GM19463 (cell line): ENCODE measurements at regions not wholly inside any gene's neighbourhood (a gene's known extent, or its start where the extent isn't known, plus 50 kb on each side); places are given as distances from the start of the nearest gene placed in this dataset.

Experiments
- ATAC-seq: cut with Tn5 transposase; IDR thresholded peaks from one replicate; pipeline ENCODE4 v1.9.1; 2021; ENCODE audit warnings: mild to moderate bottlenecking, moderate library complexity; ENCODE audit not compliant: unreplicated experiment

- ATAC-seq, result no peak
Measured at GRCh38 chr7:46485481-46486065, 564.5 kb upstream of the IGFBP3 start.

DNA sequence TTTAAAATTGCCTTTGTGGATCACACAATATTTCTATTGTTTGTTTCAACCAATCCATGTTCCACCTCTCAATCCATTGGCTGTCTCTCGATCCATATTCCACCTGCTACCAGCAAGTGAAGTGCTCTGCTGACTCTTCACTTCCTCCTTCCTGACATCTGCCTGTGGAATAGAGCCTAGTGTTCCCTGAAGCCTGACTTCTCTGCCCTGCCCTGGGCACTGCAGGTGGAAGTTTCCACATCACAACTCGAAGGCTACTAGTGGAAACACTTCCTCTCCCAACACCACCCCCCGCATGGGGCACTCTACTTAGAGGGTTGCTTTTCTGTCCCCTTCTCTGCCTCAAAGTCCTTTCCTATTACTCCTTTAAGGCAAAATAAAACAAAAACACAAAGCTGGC, 563.8 kb upstream of the IGFBP3 start:
- no peak for ATAC-seq

- ATAC-seq, result no peak
Measured at GRCh38 chr7:46480619-46481018, 559.5 kb upstream of the IGFBP3 start.

- no peak for ATAC-seq
Measured at GRCh38 chr7:46479680-46480079, 558.6 kb upstream of the IGFBP3 start.

- no peak for ATAC-seq
Measured at GRCh38 chr7:46478046-46478445, 557.0 kb upstream of the IGFBP3 start.

DNA sequence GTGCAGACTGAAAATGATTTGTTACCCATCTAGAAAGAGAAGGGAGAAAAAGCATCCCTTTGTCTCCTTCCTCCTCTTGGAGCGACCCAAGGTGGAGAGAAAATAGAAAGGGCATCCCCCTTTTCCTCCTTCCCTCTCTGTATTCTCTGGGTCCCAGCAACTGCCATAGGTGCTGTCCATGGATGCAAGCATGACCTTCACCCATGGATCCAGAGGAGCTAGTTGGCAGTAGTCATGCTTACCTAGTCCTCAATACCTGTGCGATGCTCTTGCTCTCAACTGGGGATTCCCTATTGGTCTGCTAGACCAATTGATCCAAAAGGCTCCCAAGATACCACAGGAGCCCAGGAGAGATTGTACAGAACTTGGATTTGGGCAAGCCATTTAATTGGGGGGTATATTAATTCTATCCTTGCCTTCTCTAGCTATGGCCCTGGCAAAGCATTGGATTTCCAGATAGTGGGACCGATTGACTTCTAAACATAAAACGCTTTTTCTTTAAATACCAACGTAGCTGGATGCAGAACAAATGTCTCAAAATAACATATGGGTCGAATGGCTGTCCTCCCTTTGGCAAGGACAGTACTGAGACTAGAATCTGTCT, 547.8 kb upstream of the IGFBP3 start:
- no peak for ATAC-seq

DNA sequence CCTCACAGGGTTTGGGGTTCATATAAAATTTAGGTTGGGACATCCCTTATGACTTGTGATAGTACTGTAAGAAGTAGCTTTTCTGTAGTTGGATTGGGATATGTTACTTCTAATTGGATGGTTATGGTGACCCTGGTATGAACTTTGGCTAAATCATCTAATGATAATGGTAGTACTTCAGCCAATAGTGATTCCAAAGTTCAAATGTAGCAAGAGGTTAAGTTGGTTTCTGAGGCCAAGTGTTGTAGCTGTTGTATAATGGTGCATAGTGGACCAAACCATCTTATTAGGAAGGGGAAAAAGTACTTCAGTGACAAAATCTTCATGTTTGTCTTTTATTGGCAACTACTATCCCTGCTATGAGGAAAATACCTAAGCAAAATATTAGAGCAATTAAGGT, 542.1 kb upstream of the IGFBP3 start:
- ATAC-seq, result no peak

DNA sequence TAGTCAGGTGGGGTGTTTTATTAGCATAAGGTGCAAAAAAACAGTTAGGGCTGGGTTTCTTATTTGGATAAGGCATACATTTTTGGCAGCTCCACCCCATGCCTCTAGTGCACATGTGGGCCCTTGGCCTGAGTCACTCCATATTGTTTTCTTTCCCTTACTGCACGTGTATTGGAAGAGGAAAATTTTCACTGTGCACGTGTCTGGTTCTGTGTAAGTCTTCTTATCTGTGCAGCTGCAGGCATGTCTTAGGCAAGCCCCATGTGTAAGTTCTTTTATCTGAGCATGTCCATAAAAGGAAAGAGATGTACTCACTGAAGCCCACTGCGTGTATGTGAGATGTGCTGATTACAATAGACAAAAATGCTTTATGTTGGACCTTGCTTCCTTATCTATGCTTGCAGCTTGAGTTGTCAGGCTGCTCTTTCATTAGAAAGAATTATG, 540.3 kb upstream of the IGFBP3 start:
- no peak for ATAC-seq

DNA sequence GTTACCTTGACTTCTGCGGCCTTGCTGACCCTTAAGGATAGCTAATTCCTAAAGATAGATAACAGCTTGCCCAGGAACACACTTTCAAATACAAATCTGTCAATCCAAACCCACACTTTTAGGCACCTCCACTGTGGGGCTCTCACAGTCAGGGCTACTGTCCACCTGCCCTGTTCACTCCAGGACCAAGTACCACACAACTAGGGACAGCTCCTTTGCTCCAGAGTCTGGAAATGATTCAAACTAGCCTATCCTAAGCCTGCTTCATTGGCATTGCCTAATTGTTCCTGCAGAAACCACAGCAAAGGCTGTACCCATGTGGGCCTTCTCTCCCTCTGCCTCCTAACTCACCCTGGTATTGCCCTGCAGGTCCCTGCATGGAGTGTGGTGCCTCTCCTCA, 538.9 kb upstream of the IGFBP3 start:
- no peak for ATAC-seq

- ATAC-seq, result no peak
Measured at GRCh38 chr7:46454816-46455215, 533.7 kb upstream of the IGFBP3 start.

GRCh38 chr7:46452561-46453135, 531.6 kb upstream of the IGFBP3 start:
- no peak for ATAC-seq

DNA sequence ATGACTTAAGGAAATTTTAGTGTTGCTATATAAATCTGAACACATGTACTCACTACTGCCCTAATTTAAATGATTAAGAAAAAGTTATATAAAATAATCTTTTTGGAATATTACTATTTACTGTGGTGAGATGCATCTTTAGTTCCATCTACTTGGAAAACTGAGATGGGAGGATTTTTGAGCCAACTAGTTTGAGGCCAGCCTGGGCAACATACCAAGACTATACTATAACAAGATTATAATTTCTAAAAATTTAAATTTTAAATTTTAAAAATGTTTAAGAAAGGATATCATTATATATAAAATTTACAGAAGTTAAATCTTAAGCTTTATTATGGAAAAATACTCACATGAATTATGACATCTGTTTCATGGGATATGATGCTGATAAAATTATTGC, 530.8 kb upstream of the IGFBP3 start:
- ATAC-seq, result no peak

- no peak for ATAC-seq
Measured at GRCh38 chr7:46450886-46451285, 529.8 kb upstream of the IGFBP3 start.

DNA sequence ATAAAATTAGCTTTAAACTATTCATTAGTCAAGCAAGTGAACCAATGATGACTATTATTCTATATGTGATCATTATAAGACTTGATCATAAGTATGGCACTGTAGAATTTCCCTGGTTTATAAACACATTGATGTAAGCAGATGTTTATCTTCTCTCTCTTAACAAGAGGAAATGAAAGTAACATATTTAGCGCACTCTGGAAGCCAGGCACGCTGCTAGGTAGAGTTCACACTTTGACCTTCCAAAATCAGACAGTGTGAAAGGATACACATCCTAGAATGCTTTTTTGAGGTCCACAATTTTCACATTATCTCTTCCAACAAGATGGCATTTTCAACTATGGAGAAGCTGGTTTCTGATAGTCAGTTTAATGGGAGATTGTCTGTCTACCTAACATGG, 529.4 kb upstream of the IGFBP3 start:
- no peak for ATAC-seq

DNA sequence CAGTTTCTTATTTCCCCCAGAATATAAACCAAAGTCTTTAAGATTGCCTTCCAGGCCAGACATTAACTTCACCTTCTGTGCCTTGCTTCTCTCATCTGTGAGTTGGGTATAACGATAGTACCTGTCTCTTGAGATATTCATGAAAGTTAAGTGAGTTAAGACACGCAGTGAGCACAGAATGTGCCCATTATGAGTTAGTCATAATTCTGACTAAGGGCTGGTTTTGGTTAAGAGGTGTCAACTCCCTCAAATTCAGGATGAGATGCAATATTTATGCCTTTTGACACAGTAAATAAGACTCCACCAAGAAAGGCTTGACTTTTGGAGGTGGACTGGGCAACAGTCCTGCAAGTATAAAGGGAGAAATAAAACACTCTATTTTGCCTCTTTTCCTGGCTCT, 528.7 kb upstream of the IGFBP3 start:
- ATAC-seq, result no peak

- no peak for ATAC-seq
Measured at GRCh38 chr7:46448478-46448877, 527.4 kb upstream of the IGFBP3 start.

GRCh38 chr7:46446151-46446550, 525.1 kb upstream of the IGFBP3 start:
- ATAC-seq, result no peak

DNA sequence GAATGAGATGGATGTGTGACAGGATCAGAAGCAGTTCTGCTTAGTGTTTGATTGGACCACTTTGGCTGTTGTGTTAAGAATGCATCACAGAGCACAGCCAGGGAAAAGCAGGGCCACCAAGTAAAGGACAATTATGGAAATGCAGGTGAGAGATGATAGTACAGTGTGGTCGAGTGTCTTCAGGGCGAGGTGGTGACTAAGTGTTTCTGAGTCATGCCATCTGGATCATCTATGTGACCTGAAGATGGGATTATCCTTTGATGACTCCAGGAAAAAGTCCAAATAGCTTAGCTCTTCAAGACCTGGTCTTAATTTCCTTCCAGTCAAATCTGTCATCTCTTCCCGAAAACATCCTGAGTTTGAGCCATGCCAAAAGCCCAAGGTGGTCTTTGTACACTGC, 523.2 kb upstream of the IGFBP3 start:
- ATAC-seq, result no peak

DNA sequence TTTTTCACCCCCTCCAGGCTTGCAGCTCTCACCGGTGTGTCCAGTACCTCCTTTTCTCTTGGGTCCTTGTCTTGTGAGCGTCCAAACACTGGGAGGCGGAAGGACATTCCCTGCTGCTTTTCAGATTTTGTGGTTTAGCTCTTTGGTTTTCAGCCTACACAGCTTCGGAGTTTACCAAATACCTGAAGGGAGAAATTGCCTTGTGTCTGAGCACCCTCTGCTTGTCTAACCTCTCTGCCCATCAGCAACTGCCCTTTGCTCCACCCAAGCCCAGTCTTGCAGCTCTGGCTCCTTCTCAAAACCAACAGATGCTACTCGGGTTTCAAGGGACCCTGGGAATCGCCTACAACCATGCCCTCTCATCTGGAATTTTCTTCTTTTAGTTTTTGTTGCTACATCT, 519.1 kb upstream of the IGFBP3 start:
- no peak for ATAC-seq

GRCh38 chr7:46432708-46433107, 511.6 kb upstream of the IGFBP3 start:
- ATAC-seq, result no peak

- ATAC-seq, result no peak
Measured at GRCh38 chr7:46428295-46428694, 507.2 kb upstream of the IGFBP3 start.

GRCh38 chr7:46424934-46425333, 503.9 kb upstream of the IGFBP3 start:
- no peak for ATAC-seq
